NCI-H2196 (cell line): ENCODE measurements at regions not wholly inside any gene's neighbourhood (a gene's known extent, or its start where the extent isn't known, plus 50 kb on each side); places are given as distances from the start of the nearest gene placed in this dataset.

Experiments
- DNase-seq: peaks from one replicate; lab custom pipeline; 2025; ENCODE audit not compliant: unreplicated experiment; lab: John Stamatoyannopoulos, UW

DNA sequence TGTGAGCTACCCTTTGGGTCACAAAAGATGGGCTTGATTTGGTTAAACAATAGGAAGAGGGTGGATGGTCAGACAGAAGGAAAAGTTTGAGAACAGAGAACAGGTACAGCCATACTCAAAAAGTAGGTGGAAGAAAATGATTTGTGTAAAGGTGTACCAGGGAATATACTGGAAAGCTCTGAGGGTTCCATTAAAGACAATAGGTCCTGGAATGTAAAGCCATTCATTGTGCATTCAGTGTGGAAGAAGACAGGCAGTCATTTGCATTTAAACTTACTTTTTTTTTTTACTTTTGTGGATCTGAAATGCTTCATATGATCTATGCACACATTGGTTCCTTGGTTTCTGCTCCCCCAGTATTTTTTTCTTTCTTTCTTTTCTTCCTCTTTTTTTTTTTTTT, 581.4 kb upstream of the PIK3C3 start:
- DNase-seq: no peak

DNA sequence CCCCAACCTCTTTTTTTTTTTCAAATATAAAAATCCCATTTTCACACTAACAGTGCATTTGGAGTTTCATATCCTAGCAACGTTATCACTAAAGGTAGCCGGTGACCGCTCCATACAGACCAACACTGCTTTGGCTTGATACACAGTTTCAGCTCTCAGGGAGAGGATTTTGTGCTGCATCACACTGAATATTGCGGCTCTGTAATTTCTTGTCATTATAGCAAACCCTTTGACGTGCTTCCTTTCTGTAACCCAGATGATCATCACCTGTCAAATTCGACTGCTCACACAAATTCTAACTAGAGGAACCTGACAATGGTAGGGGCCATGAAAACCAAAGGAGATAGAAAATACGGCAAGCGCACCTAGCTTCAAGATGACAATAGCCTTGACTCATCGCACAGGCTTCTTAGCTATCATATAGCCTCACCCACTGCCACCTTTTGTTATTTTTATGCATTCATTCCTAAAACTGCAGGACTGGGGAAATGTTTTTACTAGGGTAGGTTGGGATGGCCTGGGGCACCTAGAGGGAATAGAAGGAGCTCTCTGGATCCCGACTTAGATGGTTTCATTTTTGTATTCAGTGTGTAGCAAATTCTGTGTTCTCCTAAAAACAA, 582.9 kb upstream of the PIK3C3 start:
- no peak for DNase-seq

DNA sequence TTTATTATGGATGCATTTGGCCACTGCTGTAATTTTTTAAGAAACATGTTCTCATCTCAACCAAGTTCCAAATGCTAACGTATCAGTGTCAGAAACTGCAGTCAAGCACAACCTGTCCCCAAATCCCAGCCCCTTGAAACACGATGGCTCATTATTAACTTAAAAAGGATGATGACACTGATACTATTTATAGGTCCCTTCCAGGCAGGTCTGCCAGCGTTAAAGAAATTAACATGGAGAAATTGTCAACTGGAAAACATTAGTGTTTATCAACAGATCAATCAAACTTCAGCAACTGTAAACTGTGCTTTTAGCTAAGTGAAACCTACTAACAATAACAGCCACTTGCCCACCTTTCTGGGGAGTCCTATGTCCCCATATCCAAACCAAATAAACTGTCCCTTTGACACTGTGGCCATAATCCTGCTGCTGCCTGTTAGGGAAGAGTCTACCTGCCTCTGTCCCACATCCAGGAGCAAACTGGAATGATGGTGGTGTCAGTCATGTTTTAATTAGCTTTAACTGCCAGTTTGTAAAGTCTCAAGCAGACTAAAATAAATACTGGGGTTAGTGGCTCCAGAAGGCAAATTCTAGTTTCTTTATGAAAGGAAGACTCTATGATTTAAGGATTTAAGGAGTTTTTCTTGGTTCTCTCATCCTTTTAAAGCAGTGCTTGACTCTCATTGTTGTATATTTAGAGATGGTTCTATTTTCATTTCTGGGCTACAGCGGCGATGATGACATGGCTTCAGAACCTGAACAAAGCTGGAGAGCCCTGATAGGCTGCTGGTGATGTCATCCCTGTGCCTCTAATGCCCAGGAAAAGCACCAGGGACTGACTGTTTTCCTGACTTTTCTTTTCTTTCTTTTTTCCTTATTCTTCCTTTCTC, 583.6 kb upstream of the PIK3C3 start:
- no peak for DNase-seq

DNA sequence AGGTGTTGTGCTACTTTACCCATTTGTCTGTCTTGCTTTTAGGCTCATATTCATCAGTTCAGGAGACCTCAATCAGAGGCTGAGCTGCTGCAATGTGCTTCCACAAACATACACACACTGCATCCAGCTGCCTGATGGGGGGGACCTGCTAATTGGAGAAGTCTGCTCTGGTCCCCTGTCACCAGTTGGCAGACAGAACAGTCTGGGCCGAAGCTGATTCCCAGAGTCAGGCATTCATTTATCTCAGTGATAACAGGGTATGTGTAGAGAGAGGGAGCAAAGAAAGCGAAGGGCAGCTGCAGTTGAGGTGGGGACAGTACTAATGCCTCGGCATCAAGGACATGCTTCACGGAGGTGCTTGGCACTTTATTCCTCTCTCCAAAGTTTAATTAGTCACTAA, 584.3 kb upstream of the PIK3C3 start:
- DNase-seq: no peak

DNA sequence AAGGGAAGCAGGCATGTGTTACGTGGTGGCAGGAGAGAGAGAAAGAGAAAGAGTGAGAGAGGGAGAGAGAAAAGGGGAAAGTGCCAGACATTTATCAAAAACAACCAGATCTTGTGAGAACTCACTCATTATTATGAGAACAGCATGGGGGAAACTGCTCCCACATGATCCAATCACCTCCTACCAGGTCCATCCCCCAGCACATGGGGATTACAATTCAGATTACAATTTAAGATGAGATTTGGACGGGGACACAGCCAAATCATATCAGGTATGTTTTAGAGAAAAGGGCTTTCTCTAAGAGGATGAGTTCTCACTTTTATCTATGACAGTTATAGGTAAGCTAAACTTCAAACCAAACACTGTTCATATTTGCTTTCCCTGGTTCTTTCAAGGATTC, 597.3 kb upstream of the PIK3C3 start:
- no peak for DNase-seq

DNA sequence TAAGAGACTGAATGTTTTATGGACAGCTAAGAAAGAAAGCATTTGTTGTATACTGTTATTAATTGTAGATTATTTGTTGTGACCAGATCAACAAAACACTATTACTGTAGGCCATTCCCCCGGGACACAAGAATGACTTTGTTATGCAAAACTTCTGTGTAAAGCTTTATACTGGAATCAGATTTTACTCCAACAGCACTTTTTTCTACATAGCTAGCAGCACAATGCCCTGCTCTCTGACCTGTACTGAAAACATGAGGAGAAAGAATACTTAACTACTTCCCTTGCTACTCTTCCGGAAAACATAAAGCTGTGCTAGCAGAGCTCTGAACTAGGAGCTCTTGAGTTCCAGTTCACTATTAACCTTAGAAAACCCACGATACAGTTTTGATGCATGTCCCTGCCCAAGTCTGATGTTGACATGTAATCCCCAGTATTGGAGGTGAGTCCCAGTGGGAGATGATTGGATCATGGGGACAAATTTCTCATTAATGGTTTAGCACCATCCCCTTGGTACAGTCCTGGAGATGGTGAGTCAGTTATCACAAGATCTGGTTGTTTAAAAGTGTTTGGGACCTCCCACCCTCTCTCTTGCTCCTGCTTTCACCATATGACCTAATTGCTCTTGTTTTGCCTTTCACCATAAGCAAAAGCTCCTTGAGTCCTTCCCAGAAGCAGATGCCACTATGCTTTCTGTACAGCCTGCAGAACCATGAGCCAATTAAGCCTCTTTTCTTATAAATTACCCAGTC, 601.1 kb upstream of the PIK3C3 start:
- DNase-seq: no peak

DNA sequence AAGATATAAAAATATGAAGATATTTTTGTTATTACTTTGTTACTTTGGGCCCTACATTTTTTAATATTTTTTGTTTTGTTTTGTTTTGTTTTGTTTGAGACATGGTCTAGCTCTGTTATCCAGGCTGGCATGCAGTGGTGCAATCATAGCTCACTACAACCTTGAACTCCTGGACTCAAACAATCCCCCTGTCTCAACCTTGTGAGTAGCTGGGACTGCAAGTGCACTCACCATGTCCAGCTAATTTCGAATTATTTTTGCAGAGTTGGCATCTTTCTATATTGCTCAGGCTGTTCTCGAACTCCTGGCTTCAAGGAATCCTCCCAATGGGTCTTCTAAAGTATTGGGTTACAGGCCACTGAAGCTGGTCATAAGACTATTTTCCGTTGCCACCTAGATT, 603.6 kb upstream of the PIK3C3 start:
- DNase-seq: no peak

DNA sequence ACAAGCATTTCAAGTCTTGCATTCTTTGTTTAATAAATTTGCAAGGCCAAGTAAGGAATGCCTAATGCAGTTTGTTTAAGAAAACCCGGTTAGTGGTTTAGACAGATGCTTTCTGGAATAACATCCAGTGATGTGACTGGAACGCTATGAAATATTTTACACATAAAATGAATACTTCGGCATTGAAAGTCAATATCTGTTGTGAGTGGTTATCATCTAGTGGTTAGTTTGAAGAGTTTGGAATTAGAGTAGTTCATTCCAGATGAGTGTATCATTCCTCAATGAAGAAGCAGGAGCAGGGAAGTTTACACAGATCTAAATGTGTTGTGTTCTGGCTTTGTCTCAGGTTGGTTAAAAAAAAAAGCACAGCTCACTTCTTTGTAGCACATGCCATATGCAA, 608.0 kb upstream of the PIK3C3 start:
- DNase-seq: no peak

DNA sequence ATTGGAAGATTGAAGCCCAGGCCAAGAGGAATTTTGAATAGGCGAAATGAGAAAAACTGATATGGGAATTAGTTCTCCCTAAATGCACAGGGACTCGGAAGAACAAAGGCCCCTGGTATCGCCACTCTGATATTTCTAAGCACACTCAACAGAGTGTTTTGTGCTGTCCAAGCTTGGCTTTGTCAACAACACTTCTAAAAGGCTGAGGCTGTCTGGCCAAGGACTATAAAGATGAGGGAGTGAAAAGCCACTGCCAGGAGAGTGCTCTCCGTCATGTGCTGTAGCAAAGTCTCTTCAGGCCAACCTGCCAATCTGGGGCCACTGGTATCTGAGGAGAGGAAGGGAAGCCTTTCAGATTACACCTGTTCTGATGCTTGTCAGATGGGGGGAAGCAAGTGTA, 611.2 kb upstream of the PIK3C3 start:
- no peak for DNase-seq

DNA sequence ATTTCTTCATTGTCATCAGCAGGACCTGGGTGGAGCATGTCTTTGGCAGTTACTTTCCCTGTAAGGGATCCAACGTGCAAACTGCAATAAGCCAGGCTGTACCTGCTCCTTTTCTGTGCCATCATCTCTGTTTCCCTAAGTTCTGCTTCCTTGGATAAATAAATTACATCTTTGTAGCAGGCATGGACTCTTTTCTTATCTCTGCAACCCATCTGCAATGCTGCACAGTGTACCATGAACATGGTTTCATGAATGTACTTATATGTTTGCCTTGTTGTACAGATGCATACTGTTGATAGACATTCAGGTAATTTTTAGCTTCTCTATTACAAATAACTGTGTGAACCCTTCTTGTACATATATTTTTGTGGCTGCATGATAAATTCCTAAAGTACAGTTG, 616.7 kb upstream of the PIK3C3 start:
- DNase-seq: no peak

DNA sequence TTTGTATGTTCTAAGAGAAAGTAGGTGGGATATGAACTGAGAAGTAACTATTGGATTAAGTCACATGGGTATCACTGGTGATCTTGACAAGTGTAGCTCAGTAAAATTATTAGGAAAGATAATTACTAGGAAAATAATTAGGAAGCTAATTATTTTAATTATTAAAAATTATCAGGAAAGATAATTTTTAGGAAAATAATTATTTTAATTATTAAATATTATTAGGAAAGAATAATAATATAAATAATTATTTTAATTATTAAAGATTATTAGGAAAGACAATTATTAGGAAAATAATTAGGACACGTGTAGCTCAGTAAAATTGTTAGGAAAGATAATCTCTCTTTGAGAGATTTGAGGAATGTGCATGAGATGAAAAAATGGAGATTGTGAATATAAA, 623.4 kb upstream of the PIK3C3 start:
- no peak for DNase-seq

DNA sequence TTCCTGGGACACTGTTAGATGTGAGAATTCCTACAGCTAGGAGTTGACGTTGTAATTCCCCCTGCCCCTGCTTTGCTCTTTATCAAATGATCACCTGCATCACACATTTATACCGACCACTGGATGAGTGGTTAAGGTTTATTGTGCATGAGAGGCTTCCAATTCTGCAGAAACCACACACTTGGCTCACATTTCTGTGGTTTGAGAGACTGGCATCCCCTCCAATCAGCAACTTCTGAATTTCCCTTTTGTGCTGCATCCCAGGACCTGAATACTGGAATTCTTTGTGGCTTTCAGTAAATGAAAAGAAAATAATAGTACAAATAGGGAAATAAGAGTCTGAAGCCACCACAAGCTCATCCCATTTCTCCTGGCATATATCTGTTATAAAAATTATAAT, 628.7 kb upstream of the PIK3C3 start:
- no peak for DNase-seq

DNA sequence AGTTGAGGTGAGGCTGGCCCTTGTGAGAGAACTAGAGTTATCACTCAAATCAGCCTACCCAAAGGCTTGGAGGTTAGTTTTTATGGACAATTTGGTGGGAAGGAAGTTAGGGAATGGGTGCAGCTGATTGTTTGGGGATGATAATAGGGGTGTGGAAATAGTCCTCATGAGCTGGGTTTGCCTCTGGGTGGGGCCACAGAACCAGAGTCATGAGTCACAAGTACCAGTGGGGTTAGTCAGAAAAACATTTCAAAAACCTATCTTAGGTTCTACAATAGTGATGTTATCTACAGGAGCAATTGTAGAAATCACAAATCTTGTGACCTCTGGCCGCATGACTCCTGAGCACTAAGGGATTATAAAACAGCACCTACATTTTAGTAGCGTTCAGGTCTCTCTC, 630.1 kb upstream of the PIK3C3 start:
- DNase-seq: no peak

DNA sequence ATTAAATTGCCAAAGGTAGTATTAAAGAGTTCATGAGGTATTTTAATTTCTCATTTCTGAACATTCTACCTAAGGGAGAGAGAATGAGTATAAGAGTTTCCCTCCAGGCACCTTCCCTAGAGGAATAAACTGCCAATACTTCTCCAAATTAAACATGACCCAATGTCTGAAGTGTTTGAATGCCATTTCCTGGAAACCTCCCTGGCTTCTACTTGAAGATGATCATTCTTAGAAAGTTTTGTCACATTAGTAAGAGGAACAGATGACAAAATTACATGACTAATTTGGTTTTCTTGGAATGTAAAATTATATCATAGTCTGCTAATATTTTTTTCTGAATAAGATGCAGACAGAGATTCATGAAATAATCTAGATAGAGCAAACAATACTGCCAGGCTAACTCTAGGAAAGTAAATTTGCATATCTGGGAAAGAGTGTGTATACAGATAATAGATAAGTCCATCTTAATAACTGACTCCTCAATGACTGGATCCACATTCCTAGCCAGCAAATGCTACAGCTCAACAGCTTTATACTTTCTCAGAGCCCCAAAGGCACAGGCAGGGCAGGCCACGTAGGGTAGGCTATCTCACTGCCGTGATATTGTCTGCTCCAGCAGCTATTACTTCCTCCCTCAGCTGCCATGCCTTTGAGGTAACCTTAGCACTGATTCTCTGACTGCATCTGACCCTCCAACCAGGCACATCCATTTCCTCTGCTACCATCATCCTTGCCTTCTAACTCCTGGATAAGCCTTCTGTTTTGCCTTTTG, 630.8 kb upstream of the PIK3C3 start:
- no peak for DNase-seq

DNA sequence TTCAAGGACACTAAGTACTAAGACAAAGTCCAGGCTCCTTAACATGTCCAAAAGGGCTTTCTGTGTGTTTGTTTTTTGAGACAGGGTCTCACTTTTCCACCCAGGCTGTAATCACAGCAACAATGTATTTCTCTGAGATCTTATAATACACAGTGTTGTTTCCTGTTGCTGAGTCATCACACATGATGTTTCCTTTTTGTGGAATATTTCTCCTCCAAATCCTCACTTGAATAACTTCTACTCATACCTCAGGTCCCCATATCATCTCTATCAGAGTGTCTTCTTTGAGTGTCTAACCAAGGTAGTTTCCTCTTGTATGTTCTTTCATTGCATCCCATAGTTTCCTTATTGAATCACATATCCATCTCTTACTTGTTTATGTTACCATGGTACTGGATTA, 632.0 kb upstream of the PIK3C3 start:
- DNase-seq: no peak

DNA sequence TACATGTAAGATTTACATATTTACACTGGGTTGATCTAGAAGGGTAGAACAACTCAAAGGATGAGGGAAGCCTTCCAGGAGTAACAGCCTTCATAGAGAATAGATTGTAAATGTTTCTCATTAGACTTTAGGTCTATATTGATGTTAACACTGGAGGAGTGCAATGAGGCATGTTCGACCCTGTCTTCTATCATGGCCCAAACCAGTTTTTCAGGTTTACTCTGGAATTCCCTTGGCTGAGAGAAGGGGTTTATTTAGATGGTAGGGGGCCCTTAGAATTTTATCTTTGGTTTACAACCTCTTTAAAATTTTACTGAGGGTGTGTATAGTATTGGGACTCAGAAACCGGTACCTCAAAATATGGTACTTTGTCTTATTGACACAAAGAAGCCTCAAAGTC, 634.9 kb upstream of the PIK3C3 start:
- no peak for DNase-seq

DNA sequence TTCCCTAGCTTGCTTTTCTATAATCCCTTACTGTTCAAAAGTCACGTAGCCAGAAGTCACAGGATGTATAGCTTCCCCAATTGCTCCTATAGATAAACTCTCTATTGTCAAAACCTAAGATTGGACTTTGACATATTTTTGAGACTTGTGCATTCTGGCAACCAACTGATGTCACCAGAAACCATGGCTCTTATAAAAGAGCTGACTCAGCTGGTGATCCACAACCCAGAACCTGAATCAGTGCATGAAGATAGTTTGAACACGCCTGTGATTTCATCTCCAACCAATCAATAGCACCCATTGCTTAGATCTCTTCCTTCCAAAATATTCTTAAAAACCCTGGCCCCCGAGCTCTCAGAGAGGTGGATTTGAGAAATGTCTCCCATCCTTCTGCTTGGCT, 639.9 kb upstream of the PIK3C3 start:
- no peak for DNase-seq

DNA sequence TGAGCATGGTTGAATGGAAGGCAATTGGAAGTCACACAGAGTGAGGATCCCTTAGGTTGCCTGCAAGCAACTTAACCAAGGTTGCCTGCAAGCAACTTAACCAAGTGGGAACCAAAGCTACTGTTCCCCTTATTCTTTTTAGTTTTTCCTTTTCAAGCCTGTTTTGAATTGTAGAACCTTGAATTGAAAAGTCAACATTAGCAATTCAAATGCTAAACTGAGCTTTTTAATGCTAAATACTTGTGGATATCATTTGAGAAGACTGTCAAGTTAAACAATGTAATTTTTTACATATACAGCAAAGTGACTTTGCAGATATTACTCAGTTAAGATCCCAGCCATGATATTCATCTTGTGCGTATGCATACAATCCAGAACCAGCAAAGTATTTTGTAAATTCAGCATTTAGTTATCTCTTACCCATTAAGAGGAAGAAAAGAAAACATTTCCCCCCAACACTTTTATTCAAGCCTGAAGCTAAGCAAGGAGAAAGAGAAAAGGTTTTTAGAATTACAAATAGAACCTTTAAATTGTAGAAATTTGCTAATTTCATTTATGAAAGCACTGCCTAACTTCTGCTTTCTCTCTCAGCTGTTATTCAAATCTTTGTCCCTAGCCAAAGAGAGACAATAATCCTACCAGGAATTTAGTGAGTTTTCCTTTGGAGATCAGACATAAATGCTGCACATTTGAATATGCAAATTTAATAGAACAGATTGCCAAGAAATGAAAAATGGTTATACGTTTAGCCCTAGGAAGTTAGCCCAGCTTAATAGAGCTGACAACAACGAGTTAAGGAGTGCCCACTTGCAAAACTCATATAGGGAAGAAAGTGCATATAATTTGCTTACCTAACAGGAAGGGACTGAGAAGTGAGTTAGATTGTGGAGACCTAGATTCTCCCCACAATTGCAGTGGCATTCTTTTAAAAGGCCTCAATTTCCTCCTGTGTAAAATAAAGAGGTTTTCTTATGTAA, 643.2 kb upstream of the PIK3C3 start:
- no peak for DNase-seq

DNA sequence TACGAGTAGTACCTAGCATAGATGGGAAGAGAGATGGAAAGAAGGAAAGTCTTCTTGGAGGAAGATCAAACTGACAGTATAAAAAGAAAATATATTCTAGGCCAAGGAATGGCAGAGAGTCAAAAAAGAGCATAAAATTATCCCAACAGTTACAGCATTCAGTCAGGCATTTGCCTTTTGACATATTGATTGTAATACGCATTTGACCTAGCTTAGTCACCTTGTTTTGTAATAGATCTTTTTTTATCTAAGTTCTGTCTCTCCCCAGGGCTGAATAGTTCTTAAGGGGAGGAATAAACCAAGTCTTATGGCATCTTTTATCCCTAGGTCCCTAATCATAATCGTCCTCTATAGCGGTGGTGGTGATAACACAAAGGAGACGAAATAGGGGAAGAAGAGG, 657.3 kb upstream of the PIK3C3 start:
- DNase-seq: no peak

DNA sequence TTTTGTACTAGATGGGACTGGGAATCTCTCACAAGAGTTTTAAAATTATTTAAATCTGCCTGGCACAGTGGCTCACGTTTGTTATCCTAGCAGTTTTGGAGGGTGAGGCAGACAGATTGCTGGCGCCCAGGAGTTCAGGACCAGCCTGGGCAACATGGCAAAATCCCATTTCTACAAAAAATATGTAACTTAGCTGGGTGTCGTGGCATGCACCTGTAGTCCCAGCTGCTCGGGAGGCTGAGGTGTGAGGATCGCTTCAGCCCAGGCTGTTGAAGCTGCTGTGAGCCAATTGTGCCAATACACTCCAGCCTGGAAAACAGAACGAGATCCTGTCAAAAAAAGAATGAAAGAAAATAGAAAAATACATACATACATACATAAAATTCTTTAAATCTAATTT, 685.7 kb upstream of the PIK3C3 start:
- no peak for DNase-seq
